Hepatocyte (in vitro differentiated cells): ENCODE measurements at regions not wholly inside any gene's neighbourhood (a gene's known extent, or its start where the extent isn't known, plus 50 kb on each side); places are given as distances from the start of the nearest gene placed in this dataset.

Source experiments
- DNase-seq: peaks from one replicate; pipeline ENCODE4 v3.0.0-alpha.2; 2016; ENCODE audit warnings: low spot score
- H2AFZ ChIP-seq: fragments of 200-600 bp; sonication (generic); 2 replicates; pipeline ENCODE4 v1.6.0; 2016; ENCODE audit warnings: antibody characterized with exemption, mild to moderate bottlenecking
- H3K27ac ChIP-seq: fragments of 200-600 bp; sonication (generic); 2 replicates; pipeline ENCODE4 v1.5.1; 2016; ENCODE audit warnings: mild to moderate bottlenecking
- H3K27me3 ChIP-seq: fragments of 200-600 bp; sonication (generic); 2 replicates; pipeline ENCODE4 v1.6.1; 2016
- H3K36me3 ChIP-seq: fragments of 200-600 bp; sonication (generic); replicated peaks from 2 replicates; pipeline ENCODE4 v1.5.1; 2016; ENCODE audit warnings: low read depth; ENCODE audit not compliant: insufficient read depth
- H3K4me1 ChIP-seq: fragments of 200-600 bp; sonication (generic); 2 replicates; pipeline ENCODE4 v1.5.1; 2016; ENCODE audit warnings: mild to moderate bottlenecking, moderate library complexity; ENCODE audit not compliant: insufficient read depth
- H3K4me2 ChIP-seq: fragments of 200-600 bp; sonication (generic); 2 replicates; pipeline ENCODE4 v1.6.0; 2016
- H3K4me3 ChIP-seq: fragments of 200-600 bp; sonication (generic); 2 replicates; pipeline ENCODE4 v1.5.1; 2016; ENCODE audit warnings: mild to moderate bottlenecking
- H3K79me2 ChIP-seq: fragments of 200-600 bp; sonication (generic); 2 replicates; pipeline ENCODE4 v1.6.0; 2017; ENCODE audit warnings: mild to moderate bottlenecking
- H3K9me2 ChIP-seq: fragments of 200-600 bp; sonication (generic); replicated peaks from 2 replicates; pipeline ENCODE4 v1.6.0; 2017; ENCODE audit warnings: mild to moderate bottlenecking; ENCODE audit not compliant: insufficient read depth
- H3K9me3 ChIP-seq: fragments of 200-600 bp; sonication (generic); 2 replicates; pipeline ENCODE4 v1.5.1; 2016; ENCODE audit warnings: low read depth, mild to moderate bottlenecking
- H4K20me1 ChIP-seq: fragments of 200-600 bp; sonication (generic); 2 replicates; pipeline ENCODE4 v1.6.0; 2016; ENCODE audit warnings: mild to moderate bottlenecking; ENCODE audit not compliant: insufficient read depth, poor library complexity, severe bottlenecking
- EZH2 ChIP-seq: fragments of 200-600 bp; sonication (generic); IDR thresholded peaks from 2 replicates; pipeline ENCODE4 v1.6.1; 2016; ENCODE audit warnings: antibody characterized with exemption, mild to moderate bottlenecking, borderline replicate concordance
- EZH2phosphoT487 ChIP-seq: fragments of 200-600 bp; sonication (generic); IDR thresholded peaks from one replicate; pipeline ENCODE4 v1.6.1; 2018; ENCODE audit warnings: antibody characterized with exemption, mild to moderate bottlenecking, low read depth, moderate library complexity; ENCODE audit not compliant: unreplicated experiment, severe bottlenecking
- WGBS: methylation state at CpG from one replicate; pipeline ENCODE4 v1.1.6; 2016; ENCODE audit warnings: low lambda C conversion rate; ENCODE audit errors: missing lambda C conversion rate; 5-methylcytosine and 5-hydroxymethylcytosine counted together
- TF ChIP-seq, protein P1 (sequence below): fragments of 200-600 bp; sonication (generic); IDR thresholded peaks from 2 replicates; pipeline ENCODE4 v1.5.1; 2016; ENCODE audit warnings: antibody characterized with exemption, mild to moderate bottlenecking; ENCODE audit not compliant: poor library complexity

DNA sequence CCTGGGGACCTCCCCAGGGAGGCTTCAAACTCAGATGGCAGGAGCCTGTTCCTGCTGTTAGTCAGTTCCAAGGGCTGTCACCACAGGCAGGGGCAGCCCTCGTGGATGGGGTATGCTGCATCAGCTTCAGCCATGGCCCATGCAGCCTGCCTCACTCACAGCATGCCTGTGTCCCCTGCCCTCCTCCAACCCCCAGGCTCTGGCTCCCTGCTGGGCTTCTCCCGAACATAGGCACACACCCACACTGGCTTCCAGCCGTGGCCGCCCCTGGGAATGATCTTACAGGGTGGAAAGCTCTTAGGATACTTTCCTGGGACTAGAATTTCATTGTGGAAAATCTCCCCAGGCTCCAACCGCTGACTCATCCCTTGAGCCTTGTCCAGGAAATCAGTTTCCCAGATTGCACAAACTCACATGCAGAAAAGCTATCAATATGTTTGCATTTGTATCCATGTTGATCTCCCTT lies 163.8 kb downstream of the SEC61B start:
- H3K9me2 ChIP-seq: no peaks in the 10 kb centered on the region
- no peak overlapping the region for H3K27ac ChIP-seq
- H3K4me2 ChIP-seq: no peak overlapping the region
- H3K79me2 ChIP-seq: no peaks in the 10 kb centered on the region
- H4K20me1 ChIP-seq: no peaks in the 10 kb centered on the region
- TF ChIP-seq EZH2 (no peak), EZH2phosphoT487 (no peak)
- TF ChIP-seq, protein P1, sequence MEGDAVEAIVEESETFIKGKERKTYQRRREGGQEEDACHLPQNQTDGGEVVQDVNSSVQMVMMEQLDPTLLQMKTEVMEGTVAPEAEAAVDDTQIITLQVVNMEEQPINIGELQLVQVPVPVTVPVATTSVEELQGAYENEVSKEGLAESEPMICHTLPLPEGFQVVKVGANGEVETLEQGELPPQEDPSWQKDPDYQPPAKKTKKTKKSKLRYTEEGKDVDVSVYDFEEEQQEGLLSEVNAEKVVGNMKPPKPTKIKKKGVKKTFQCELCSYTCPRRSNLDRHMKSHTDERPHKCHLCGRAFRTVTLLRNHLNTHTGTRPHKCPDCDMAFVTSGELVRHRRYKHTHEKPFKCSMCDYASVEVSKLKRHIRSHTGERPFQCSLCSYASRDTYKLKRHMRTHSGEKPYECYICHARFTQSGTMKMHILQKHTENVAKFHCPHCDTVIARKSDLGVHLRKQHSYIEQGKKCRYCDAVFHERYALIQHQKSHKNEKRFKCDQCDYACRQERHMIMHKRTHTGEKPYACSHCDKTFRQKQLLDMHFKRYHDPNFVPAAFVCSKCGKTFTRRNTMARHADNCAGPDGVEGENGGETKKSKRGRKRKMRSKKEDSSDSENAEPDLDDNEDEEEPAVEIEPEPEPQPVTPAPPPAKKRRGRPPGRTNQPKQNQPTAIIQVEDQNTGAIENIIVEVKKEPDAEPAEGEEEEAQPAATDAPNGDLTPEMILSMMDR: no peak
- no peak overlapping the region for H2AFZ ChIP-seq
- no peaks in the 10 kb centered on the region for H3K27me3 ChIP-seq
- peak; percentile 19 for DNase-seq
- H3K9me3 ChIP-seq: no peaks in the 10 kb centered on the region
- H3K36me3 ChIP-seq: no peaks in the 10 kb centered on the region
- H3K4me1 ChIP-seq: no peaks in the 10 kb centered on the region
- WGBS: 41% methylated on average over 5 of the region's 5 CpGs
- H3K4me3 ChIP-seq: no peak overlapping the region

GRCh38 chr9:99387431-99387830 lies 165.3 kb downstream of the SEC61B start:
- Histone ChIP-seq H3K4me2 (no peak overlapping the region), H3K36me3 (no peaks in the 10 kb centered on the region), H3K9me3 (no peaks in the 10 kb centered on the region), H3K27me3 (no peaks in the 10 kb centered on the region), H4K20me1 (no peaks in the 10 kb centered on the region), H2AFZ (no peak overlapping the region), H3K4me1 (no peaks in the 10 kb centered on the region), H3K9me2 (no peaks in the 10 kb centered on the region), H3K27ac (no peak overlapping the region), H3K4me3 (no peak overlapping the region), H3K79me2 (no peaks in the 10 kb centered on the region)
- TF ChIP-seq EZH2phosphoT487 (no peak), EZH2 (no peak)
- TF ChIP-seq, protein P1: no peak
- DNase-seq: no peak
- 92% methylated on average over 2 of the region's 2 CpGs for WGBS

DNA sequence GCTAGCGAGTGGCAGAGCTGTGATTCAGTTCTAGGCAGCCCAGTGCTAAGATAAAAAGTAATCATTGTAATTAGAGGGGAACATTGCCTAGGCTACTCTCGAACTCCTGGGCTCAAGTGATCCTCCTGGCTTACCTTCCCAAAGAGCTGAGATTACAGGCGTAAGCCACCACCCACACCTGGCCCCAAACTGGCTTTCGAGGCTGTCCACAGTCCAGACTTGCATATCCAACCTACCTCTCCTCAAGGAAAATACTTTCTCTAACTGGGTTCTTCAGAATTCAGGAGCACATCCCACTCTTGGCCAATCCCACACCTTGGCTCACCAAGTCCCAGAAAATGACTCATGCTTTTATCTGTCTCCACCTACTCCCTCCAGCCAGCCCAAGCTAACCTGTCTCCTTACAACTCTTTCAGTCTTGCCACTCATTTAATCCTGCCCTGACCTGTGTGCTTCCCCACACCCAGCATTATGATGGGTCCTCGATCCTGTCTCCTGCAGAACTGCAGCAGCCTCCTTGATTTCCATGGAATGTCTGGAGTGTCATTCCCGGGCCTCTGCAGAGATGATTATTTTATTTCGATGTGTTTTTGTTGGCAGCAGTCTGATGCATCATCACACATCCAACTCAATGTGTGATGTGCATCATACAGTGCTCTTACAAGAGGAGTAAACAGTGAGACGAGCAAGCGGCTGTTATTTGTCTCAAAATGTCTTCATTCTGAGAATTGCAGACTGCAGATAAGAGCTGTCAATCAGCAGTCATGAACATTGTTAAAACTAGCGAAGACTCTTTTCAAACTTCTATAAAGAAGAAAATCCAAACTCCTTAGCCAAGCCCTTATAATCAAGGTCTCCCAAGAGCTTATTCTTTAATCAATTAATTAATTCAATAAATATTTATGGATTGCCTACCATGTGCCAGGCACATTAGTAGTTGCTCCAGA lies 167.3 kb downstream of the SEC61B start:
- H3K9me3 ChIP-seq: no peaks in the 10 kb centered on the region
- H3K79me2 ChIP-seq: no peaks in the 10 kb centered on the region
- H2AFZ ChIP-seq: no peak overlapping the region
- no peaks in the 10 kb centered on the region for H3K36me3 ChIP-seq
- DNase-seq: no peak
- TF ChIP-seq EZH2phosphoT487: no peak
- TF ChIP-seq EZH2: no peak
- TF ChIP-seq, protein P1: no peak
- H3K9me2 ChIP-seq: no peaks in the 10 kb centered on the region
- no peaks in the 10 kb centered on the region for H3K27me3 ChIP-seq
- H4K20me1 ChIP-seq: no peaks in the 10 kb centered on the region
- H3K4me1 ChIP-seq: no peaks in the 10 kb centered on the region
- no peak overlapping the region for H3K4me3 ChIP-seq
- H3K4me2 ChIP-seq: no peak overlapping the region
- no peak overlapping the region for H3K27ac ChIP-seq
- whole genome bisulfite sequencing: 81% methylated on average over 10 of the region's 10 CpGs
